GM12878 (cell line): ENCODE measurements at regions not wholly inside any gene's neighbourhood (a gene's known extent, or its start where the extent isn't known, plus 50 kb on each side); places are given as distances from the start of the nearest gene placed in this dataset.

Source experiments
- ATAC-seq: fragments of 200-7000 bp; cut with Tn5 transposase; 3 replicates; pipeline ENCODE4 v1.9.1; 2020; ENCODE audit warnings: mild to moderate bottlenecking, moderate library complexity
- BruUV-seq: library from RNA; stranded (reverse); fragments of 400-500 nt; replicated peaks from 2 replicates; lab custom pipeline; 2021; lab: Mats Ljungman, UMichigan
- CTCF ChIA-PET: fragments of 300-600 bp; sonication (Branson Sonifier 250); formaldehyde crosslinking; extraction: SDS; loops from one replicate; lab custom pipeline; 2021; ENCODE audit warnings: inconsistent platforms; lab: Yijun Ruan, JAX
- POLR2A ChIA-PET: fragments of 350-600 bp; formaldehyde crosslinking; extraction: SDS; loops from one replicate; lab custom pipeline; 2021; ENCODE audit warnings: inconsistent platforms; lab: Charles Lee
- RAD21 ChIA-PET: fragments of 300-600 bp; sonication (Branson Sonifier 250); formaldehyde crosslinking; loops from one replicate; lab custom pipeline; 2023; ENCODE audit warnings: antibody characterized with exemption; ENCODE audit not compliant: unreplicated experiment; lab: Charles Lee
- SMC1A ChIA-PET: fragments of 300-600 bp; sonication (Branson Sonifier 250); formaldehyde crosslinking; loops from one replicate; lab custom pipeline; 2023; ENCODE audit not compliant: unreplicated experiment, uncharacterized antibody; lab: Charles Lee
- DNase-seq: peaks from one replicate; pipeline ENCODE4 v3.0.0-alpha.2; 2011; ENCODE audit warnings: low read depth, low spot score
- FAIRE-seq: peaks from 3 replicates; lab custom pipeline; 2011; peaks lifted over from hg19 to GRCh38; lab: Jason Lieb, UNC
- H2AFZ ChIP-seq: 2 replicates; pipeline ENCODE4 v1.6.0; 2011; ENCODE audit warnings: low read depth, low read length, control low read depth; ENCODE audit not compliant: control insufficient read depth
- H3K27ac ChIP-seq: 2 replicates; pipeline ENCODE4 v1.5.1; 2011; ENCODE audit warnings: control low read depth; ENCODE audit not compliant: control insufficient read depth, insufficient read depth
- H3K27me3 ChIP-seq, 2 experiments: replicated peaks in 1 of 2; 2 replicates each; pipeline versions ENCODE4 v1.6.0 to v1.6.1; 2011; ENCODE audit warnings: low read length in 1 of 2; ENCODE audit not compliant: control insufficient read depth in 2 of 2, insufficient read depth in 2 of 2
- H3K36me3 ChIP-seq, 2 experiments: 2 replicates each; pipeline ENCODE4 v1.5.1; 2011; ENCODE audit warnings: low read length in 1 of 2; ENCODE audit not compliant: control insufficient read depth in 2 of 2, insufficient read depth in 2 of 2
- H3K4me1 ChIP-seq: 2 replicates; pipeline ENCODE4 v1.6.1; 2011; ENCODE audit warnings: mild to moderate bottlenecking, low read length, moderate library complexity, mixed read lengths; ENCODE audit not compliant: control insufficient read depth, insufficient read depth
- H3K4me2 ChIP-seq: 2 replicates; pipeline ENCODE4 v1.6.0; 2011; ENCODE audit warnings: control low read depth; ENCODE audit not compliant: control insufficient read depth, insufficient read depth
- H3K4me3 ChIP-seq: fragments of 200-600 bp; sonication (generic); 2 replicates; pipeline ENCODE4 v1.5.1; 2016
- H3K79me2 ChIP-seq: 2 replicates; pipeline ENCODE4 v1.6.0; 2011; ENCODE audit warnings: low read length; ENCODE audit not compliant: control insufficient read depth, insufficient read depth
- H3K9ac ChIP-seq: 2 replicates; pipeline ENCODE4 v1.8.0; 2011; ENCODE audit warnings: low read length, control low read depth, mixed read lengths; ENCODE audit not compliant: control insufficient read depth, insufficient read depth
- H3K9me3 ChIP-seq: replicated peaks from 3 replicates; pipeline ENCODE4 v1.5.1; 2011; ENCODE audit warnings: mild to moderate bottlenecking, low read length; ENCODE audit not compliant: control insufficient read depth, insufficient read depth
- H4K20me1 ChIP-seq: 2 replicates; pipeline ENCODE4 v1.6.0; 2011; ENCODE audit not compliant: control insufficient read depth, insufficient read depth
- ASH2L ChIP-seq: fragments of 300-600, 200-600 bp; sonication (generic); IDR thresholded peaks from 2 replicates; pipeline ENCODE4 v1.6.1; 2017; ENCODE audit warnings: low read depth, mild to moderate bottlenecking, borderline replicate concordance
- BCL11A ChIP-seq: IDR thresholded peaks from 2 replicates; pipeline ENCODE4 v1.6.1; 2011; ENCODE audit warnings: low read depth, low read length
- BHLHE40 ChIP-seq, 2 experiments: fragments of 450-650 bp in 1 of 2; IDR thresholded peaks; 2 replicates each; pipeline ENCODE4 v1.6.1; 2011 to 2017; ENCODE audit warnings: low read depth in 2 of 2, borderline replicate concordance in 1 of 2, improper control_type of control experiment in 1 of 2, low read length in 1 of 2, mild to moderate bottlenecking in 1 of 2
- CBX3 ChIP-seq: fragments of 200-600 bp; sonication (generic); IDR thresholded peaks from 2 replicates; pipeline ENCODE4 v1.6.1; 2016; ENCODE audit warnings: low read depth, borderline replicate concordance
- CTCF ChIP-seq, 3 experiments: IDR thresholded peaks in 2 of 3; conservative IDR thresholded peaks in 1 of 3; 2 replicates each; pipeline ENCODE4 v1.5.1; 2011; ENCODE audit warnings: low read depth in 3 of 3, low read length in 3 of 3, mild to moderate bottlenecking in 3 of 3, control low read depth in 2 of 3, moderate library complexity in 2 of 3, inconsistent platforms in 1 of 3, mixed read lengths in 1 of 3; ENCODE audit not compliant: control insufficient read depth in 2 of 3, insufficient read depth in 1 of 3; ENCODE audit errors: extremely low read depth in 1 of 3
- EGR1 ChIP-seq, 2 experiments: IDR thresholded peaks; 1 replicate in 1 of 2; 2 replicates in 1 of 2; pipeline ENCODE4 v1.6.1; 2011 to 2012; ENCODE audit warnings: low read depth in 2 of 2, low read length in 2 of 2, borderline replicate concordance in 1 of 2, mild to moderate bottlenecking in 1 of 2, moderate library complexity in 1 of 2
- HCFC1 ChIP-seq: fragments of 150-350 bp; IDR thresholded peaks from 2 replicates; pipeline ENCODE4 v1.6.1; 2014; ENCODE audit warnings: low read length
- HDAC2 ChIP-seq: fragments of 200-600 bp; sonication (generic); IDR thresholded peaks from 2 replicates; pipeline ENCODE4 v1.6.1; 2017
- HDGF ChIP-seq: fragments of 450-650 bp; IDR thresholded peaks from 2 replicates; pipeline ENCODE4 v1.6.1; 2016; ENCODE audit warnings: antibody characterized with exemption
- KDM1A ChIP-seq: fragments of 200-600 bp; sonication (generic); IDR thresholded peaks from 2 replicates; pipeline ENCODE4 v1.6.1; 2016; ENCODE audit warnings: borderline replicate concordance
- MTA2 ChIP-seq: fragments of 450-650 bp; IDR thresholded peaks from 2 replicates; pipeline ENCODE4 v1.6.1; 2016; ENCODE audit warnings: low read depth, mild to moderate bottlenecking, moderate library complexity
- MXI1 ChIP-seq: fragments of 150-350 bp; IDR thresholded peaks from 2 replicates; pipeline ENCODE4 v1.6.1; 2011; ENCODE audit warnings: low read depth, mild to moderate bottlenecking, inconsistent platforms, low read length, improper control_type of control experiment
- POU2F2 ChIP-seq: IDR thresholded peaks from 3 replicates; pipeline ENCODE4 v1.6.1; 2011; ENCODE audit warnings: low read depth, mild to moderate bottlenecking, low read length, borderline replicate concordance
- RB1 ChIP-seq: fragments of 450-650 bp; formaldehyde crosslinking; IDR thresholded peaks from 2 replicates; pipeline ENCODE4 v1.6.1; 2017; ENCODE audit warnings: mild to moderate bottlenecking, borderline replicate concordance
- SP1 ChIP-seq: IDR thresholded peaks from one replicate; pipeline ENCODE4 v1.6.1; 2011; ENCODE audit warnings: low read depth, low read length
- STAT3 ChIP-seq: IDR thresholded peaks from 2 replicates; pipeline ENCODE4 v1.6.1; 2011; ENCODE audit warnings: low read depth, low read length, improper control_type of control experiment
- TCF3 ChIP-seq: IDR thresholded peaks from 2 replicates; pipeline ENCODE4 v1.6.1; 2012; ENCODE audit warnings: low read depth, mild to moderate bottlenecking, low read length, borderline replicate concordance; ENCODE audit not compliant: insufficient read depth
- ZNF24 ChIP-seq: fragments of 450-650 bp; IDR thresholded peaks from 2 replicates; pipeline ENCODE4 v1.6.1; 2017; ENCODE audit warnings: antibody characterized with exemption, mild to moderate bottlenecking
- ZNF622 ChIP-seq: fragments of 450-650 bp; IDR thresholded peaks from 2 replicates; pipeline ENCODE4 v1.6.1; 2017; ENCODE audit warnings: mild to moderate bottlenecking, inconsistent platforms
- ZSCAN29 ChIP-seq: fragments of 450-650 bp; IDR thresholded peaks from 2 replicates; pipeline ENCODE4 v1.6.1; 2017; ENCODE audit warnings: mild to moderate bottlenecking, moderate library complexity
- WGBS: methylation state at CpG from one replicate; pipeline ENCODE4 v1.1.6; 2016; ENCODE audit warnings: low lambda C conversion rate; ENCODE audit not compliant: insufficient replicate concordance, insufficient coverage; ENCODE audit errors: missing lambda C conversion rate; 5-methylcytosine and 5-hydroxymethylcytosine counted together
- in situ Hi-C: fragments of 300-500 bp; cut with MboI; formaldehyde crosslinking; loops from 9 replicates; pipeline ENCODE4 v1.14.3; 2018; ENCODE audit warnings: mixed read lengths
- intact Hi-C: fragments of 100-400 bp; cut with micrococcal nuclease; formaldehyde crosslinking; loops from one replicate; pipeline ENCODE4 v1.14.2; 2022; ENCODE audit not compliant: unreplicated experiment

- no peak for ATAC-seq
- intact Hi-C loops (no loop called here), in situ Hi-C loops (no loop called here)
- no peaks in the 10 kb centered on the region for H3K27me3 ChIP-seq
- WGBS, result 27% methylated on average over 5 of the region's 5 CpGs
- ChIA-PET RAD21 (no interaction called here), CTCF (no interaction called here), SMC1A (no interaction called here), POLR2A (no interaction called here)
- no peak for FAIRE-seq
- no peak overlapping the region for H2AFZ ChIP-seq
- no peak overlapping the region for H3K4me3 ChIP-seq
- no TSS peak for BruUV-seq
- no peaks in the 10 kb centered on the region for H3K79me2 ChIP-seq
- no peaks in the 10 kb centered on the region for H4K20me1 ChIP-seq
- DNase-seq, result no peak
- TF ChIP-seq MXI1, result no peak
- TF ChIP-seq MTA2, result no peak
- no peak for TF ChIP-seq EGR1 (IDR thresholded peaks at IDR 0.05; ENCODE audit: borderline replicate concordance in 1 of 2, low read depth in 2 of 2, low read length in 2 of 2)
- no peak for TF ChIP-seq ZSCAN29
- no peak for TF ChIP-seq BHLHE40 (IDR thresholded peaks at IDR 0.05; ENCODE audit: borderline replicate concordance in 1 of 2, low read depth in 2 of 2, low read length in 1 of 2)
- no peak for TF ChIP-seq HDGF
- no peak for TF ChIP-seq HDAC2
- TF ChIP-seq CTCF (IDR thresholded peaks at IDR 0.05 in 2 of 3, conservative IDR thresholded peaks at IDR 0.05 in 1 of 3; ENCODE audit: control insufficient read depth in 2 of 3, extremely low read depth in 1 of 3, insufficient read depth in 1 of 3, low read depth in 3 of 3, low read length in 3 of 3), result no peak
- TF ChIP-seq CBX3, result no peak
- no peak for TF ChIP-seq STAT3
- TF ChIP-seq BCL11A, result no peak
- no peak for TF ChIP-seq HCFC1
- TF ChIP-seq ZNF24, result no peak
- TF ChIP-seq KDM1A, result no peak
- no peak for TF ChIP-seq RB1
- TF ChIP-seq POU2F2, result no peak
- no peak for TF ChIP-seq SP1
- no peak for TF ChIP-seq ASH2L
- TF ChIP-seq ZNF622, result no peak
- no peak for TF ChIP-seq TCF3
- no peaks in the 10 kb centered on the region for H3K9me3 ChIP-seq
- no peaks in the 10 kb centered on the region for H3K4me1 ChIP-seq
- H3K27ac ChIP-seq, result no peak overlapping the region
- H3K4me2 ChIP-seq, result no peak overlapping the region
- H3K36me3 ChIP-seq, result no peaks in the 10 kb centered on the region
- H3K9ac ChIP-seq, result no peak overlapping the region
Measured at GRCh38 chr10:94199565-94199964, 163.2 kb downstream of the NOC3L start.
